ENCODE measurements at regions not wholly inside any gene's neighbourhood (a gene's known extent, or its start where the extent isn't known, plus 50 kb on each side); places are given as distances from the start of the nearest gene placed in this dataset.

DNA sequence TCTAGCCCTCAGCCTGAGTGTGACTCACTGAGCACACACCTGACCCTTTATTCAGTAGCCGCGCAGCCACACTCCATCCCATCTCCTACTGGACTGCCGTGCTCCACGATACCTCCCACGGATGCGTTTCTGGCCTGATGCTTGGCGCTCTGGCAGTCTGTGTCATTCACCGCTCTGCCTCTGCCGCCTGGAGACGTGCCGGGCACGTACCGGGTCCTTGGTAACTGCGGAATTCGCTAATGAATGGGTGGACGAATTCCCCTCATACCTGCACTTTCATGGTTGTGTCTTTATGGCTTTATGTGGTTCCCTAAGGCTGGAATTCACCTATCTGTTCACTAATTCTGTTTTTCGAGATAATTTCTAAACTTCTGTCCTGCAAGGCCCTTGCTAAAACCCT is 405.7 kb downstream of the QKI start:
- no peak for TF ChIP-seq ZNF70 (CRISPR knock-in tag; IDR thresholded peaks at IDR 0.05)
- no peak for TF ChIP-seq OSR1 (CRISPR knock-in tag; IDR thresholded peaks at IDR 0.05)
- no peak for TF ChIP-seq CSDC2 (CRISPR knock-in tag; IDR thresholded peaks at IDR 0.05)
- no peak for TF ChIP-seq ARNTL (CRISPR knock-in tag; IDR thresholded peaks at IDR 0.05; ENCODE audit: borderline replicate concordance, low read depth)
- TF ChIP-seq ZFP30 (CRISPR knock-in tag; IDR thresholded peaks at IDR 0.05), result no peak
- TF ChIP-seq ZNF565 (CRISPR knock-in tag; conservative IDR thresholded peaks at IDR 0.05; ENCODE audit: low read depth), result no peak
- TF ChIP-seq, protein P1, sequence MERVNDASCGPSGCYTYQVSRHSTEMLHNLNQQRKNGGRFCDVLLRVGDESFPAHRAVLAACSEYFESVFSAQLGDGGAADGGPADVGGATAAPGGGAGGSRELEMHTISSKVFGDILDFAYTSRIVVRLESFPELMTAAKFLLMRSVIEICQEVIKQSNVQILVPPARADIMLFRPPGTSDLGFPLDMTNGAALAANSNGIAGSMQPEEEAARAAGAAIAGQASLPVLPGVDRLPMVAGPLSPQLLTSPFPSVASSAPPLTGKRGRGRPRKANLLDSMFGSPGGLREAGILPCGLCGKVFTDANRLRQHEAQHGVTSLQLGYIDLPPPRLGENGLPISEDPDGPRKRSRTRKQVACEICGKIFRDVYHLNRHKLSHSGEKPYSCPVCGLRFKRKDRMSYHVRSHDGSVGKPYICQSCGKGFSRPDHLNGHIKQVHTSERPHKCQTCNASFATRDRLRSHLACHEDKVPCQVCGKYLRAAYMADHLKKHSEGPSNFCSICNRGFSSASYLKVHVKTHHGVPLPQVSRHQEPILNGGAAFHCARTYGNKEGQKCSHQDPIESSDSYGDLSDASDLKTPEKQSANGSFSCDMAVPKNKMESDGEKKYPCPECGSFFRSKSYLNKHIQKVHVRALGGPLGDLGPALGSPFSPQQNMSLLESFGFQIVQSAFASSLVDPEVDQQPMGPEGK (CRISPR knock-in tag; IDR thresholded peaks at IDR 0.05; ENCODE audit: borderline replicate concordance), result no peak
- no peak for TF ChIP-seq SNAI2 (CRISPR knock-in tag; IDR thresholded peaks at IDR 0.05)
- TF ChIP-seq, protein P2, sequence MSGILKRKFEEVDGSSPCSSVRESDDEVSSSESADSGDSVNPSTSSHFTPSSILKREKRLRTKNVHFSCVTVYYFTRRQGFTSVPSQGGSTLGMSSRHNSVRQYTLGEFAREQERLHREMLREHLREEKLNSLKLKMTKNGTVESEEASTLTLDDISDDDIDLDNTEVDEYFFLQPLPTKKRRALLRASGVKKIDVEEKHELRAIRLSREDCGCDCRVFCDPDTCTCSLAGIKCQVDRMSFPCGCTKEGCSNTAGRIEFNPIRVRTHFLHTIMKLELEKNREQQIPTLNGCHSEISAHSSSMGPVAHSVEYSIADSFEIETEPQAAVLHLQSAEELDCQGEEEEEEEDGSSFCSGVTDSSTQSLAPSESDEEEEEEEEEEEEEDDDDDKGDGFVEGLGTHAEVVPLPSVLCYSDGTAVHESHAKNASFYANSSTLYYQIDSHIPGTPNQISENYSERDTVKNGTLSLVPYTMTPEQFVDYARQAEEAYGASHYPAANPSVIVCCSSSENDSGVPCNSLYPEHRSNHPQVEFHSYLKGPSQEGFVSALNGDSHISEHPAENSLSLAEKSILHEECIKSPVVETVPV (CRISPR knock-in tag; IDR thresholded peaks at IDR 0.05), result no peak
- TF ChIP-seq GLIS3 (CRISPR knock-in tag; IDR thresholded peaks at IDR 0.05), result no peak
- TF ChIP-seq BACH2 (CRISPR knock-in tag; IDR thresholded peaks at IDR 0.05; ENCODE audit: borderline replicate concordance), result no peak
- TF ChIP-seq TCF4 (CRISPR knock-in tag; IDR thresholded peaks at IDR 0.05; ENCODE audit: borderline replicate concordance), result no peak
- TF ChIP-seq ZNF8 (CRISPR knock-in tag; IDR thresholded peaks at IDR 0.05), result no peak
- TF ChIP-seq, protein P3, sequence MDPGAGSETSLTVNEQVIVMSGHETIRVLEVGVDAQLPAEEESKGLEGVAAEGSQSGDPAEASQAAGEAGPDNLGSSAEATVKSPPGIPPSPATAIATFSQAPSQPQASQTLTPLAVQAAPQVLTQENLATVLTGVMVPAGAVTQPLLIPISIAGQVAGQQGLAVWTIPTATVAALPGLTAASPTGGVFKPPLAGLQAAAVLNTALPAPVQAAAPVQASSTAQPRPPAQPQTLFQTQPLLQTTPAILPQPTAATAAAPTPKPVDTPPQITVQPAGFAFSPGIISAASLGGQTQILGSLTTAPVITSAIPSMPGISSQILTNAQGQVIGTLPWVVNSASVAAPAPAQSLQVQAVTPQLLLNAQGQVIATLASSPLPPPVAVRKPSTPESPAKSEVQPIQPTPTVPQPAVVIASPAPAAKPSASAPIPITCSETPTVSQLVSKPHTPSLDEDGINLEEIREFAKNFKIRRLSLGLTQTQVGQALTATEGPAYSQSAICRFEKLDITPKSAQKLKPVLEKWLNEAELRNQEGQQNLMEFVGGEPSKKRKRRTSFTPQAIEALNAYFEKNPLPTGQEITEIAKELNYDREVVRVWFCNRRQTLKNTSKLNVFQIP (CRISPR knock-in tag; IDR thresholded peaks at IDR 0.05; ENCODE audit: borderline replicate concordance, low read depth), result no peak
- no peak for TF ChIP-seq ZC3H10 (CRISPR knock-in tag; IDR thresholded peaks at IDR 0.05)
- no peak for TF ChIP-seq ZFP3 (CRISPR knock-in tag; IDR thresholded peaks at IDR 0.05)
- TF ChIP-seq, protein P4, sequence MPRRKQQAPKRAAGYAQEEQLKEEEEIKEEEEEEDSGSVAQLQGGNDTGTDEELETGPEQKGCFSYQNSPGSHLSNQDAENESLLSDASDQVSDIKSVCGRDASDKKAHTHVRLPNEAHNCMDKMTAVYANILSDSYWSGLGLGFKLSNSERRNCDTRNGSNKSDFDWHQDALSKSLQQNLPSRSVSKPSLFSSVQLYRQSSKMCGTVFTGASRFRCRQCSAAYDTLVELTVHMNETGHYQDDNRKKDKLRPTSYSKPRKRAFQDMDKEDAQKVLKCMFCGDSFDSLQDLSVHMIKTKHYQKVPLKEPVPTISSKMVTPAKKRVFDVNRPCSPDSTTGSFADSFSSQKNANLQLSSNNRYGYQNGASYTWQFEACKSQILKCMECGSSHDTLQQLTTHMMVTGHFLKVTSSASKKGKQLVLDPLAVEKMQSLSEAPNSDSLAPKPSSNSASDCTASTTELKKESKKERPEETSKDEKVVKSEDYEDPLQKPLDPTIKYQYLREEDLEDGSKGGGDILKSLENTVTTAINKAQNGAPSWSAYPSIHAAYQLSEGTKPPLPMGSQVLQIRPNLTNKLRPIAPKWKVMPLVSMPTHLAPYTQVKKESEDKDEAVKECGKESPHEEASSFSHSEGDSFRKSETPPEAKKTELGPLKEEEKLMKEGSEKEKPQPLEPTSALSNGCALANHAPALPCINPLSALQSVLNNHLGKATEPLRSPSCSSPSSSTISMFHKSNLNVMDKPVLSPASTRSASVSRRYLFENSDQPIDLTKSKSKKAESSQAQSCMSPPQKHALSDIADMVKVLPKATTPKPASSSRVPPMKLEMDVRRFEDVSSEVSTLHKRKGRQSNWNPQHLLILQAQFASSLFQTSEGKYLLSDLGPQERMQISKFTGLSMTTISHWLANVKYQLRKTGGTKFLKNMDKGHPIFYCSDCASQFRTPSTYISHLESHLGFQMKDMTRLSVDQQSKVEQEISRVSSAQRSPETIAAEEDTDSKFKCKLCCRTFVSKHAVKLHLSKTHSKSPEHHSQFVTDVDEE (CRISPR knock-in tag; IDR thresholded peaks at IDR 0.05), result no peak
- ATAC-seq, result no peak

DNA sequence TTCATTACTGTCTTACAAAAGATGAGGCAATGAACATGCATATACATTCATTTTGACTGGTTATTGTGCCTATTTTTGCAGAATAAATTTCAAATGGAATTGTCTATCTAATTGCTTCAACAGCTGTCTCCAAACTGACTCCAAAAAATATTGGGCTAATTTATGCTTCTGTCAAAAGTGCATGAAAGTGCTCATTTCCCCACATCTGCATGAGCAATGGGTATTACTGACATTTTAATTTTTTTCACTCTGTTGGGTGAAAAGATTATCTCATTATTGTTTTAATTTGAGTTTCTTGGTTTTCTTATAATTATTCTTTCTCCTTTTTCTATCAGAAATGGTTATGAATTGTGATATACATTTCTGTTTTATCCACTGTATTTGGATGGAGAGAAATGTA is 404.2 kb downstream of the QKI start:
- ATAC-seq, result no peak
- TF ChIP-seq OSR1 (CRISPR knock-in tag; IDR thresholded peaks at IDR 0.05) (no peak), CSDC2 (CRISPR knock-in tag; IDR thresholded peaks at IDR 0.05) (no peak), ZNF8 (CRISPR knock-in tag; IDR thresholded peaks at IDR 0.05) (no peak), SNAI2 (CRISPR knock-in tag; IDR thresholded peaks at IDR 0.05) (no peak), TCF4 (CRISPR knock-in tag; IDR thresholded peaks at IDR 0.05; ENCODE audit: borderline replicate concordance) (no peak), ZFP3 (CRISPR knock-in tag; IDR thresholded peaks at IDR 0.05) (no peak), PPARA (CRISPR knock-in tag; IDR thresholded peaks at IDR 0.05; ENCODE audit: borderline replicate concordance) (no peak), ZC3H10 (CRISPR knock-in tag; IDR thresholded peaks at IDR 0.05) (no peak), ZNF565 (CRISPR knock-in tag; conservative IDR thresholded peaks at IDR 0.05; ENCODE audit: low read depth) (no peak), RARB (CRISPR knock-in tag; IDR thresholded peaks at IDR 0.05) (no peak), GLIS3 (CRISPR knock-in tag; IDR thresholded peaks at IDR 0.05) (no peak), BACH2 (CRISPR knock-in tag; IDR thresholded peaks at IDR 0.05; ENCODE audit: borderline replicate concordance) (no peak), ESRRG (CRISPR knock-in tag; IDR thresholded peaks at IDR 0.05) (no peak), ZFP30 (CRISPR knock-in tag; IDR thresholded peaks at IDR 0.05) (no peak)
- TF ChIP-seq, protein P1 (CRISPR knock-in tag; IDR thresholded peaks at IDR 0.05; ENCODE audit: borderline replicate concordance), result no peak
- TF ChIP-seq, protein P3 (CRISPR knock-in tag; IDR thresholded peaks at IDR 0.05; ENCODE audit: borderline replicate concordance, low read depth), result no peak
- TF ChIP-seq, protein P2 (CRISPR knock-in tag; IDR thresholded peaks at IDR 0.05), result no peak
- TF ChIP-seq, protein P5, sequence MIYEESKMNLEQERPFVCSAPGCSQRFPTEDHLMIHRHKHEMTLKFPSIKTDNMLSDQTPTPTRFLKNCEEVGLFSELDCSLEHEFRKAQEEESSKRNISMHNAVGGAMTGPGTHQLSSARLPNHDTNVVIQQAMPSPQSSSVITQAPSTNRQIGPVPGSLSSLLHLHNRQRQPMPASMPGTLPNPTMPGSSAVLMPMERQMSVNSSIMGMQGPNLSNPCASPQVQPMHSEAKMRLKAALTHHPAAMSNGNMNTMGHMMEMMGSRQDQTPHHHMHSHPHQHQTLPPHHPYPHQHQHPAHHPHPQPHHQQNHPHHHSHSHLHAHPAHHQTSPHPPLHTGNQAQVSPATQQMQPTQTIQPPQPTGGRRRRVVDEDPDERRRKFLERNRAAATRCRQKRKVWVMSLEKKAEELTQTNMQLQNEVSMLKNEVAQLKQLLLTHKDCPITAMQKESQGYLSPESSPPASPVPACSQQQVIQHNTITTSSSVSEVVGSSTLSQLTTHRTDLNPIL (CRISPR knock-in tag; IDR thresholded peaks at IDR 0.05; ENCODE audit: low read depth), result no peak

All from SK-N-SH treated with all-trans-retinoic acid at 6 μM for 48 hours (cell line).